Tibial nerve (tissue), 4 donors: ENCODE measurements at regions not wholly inside any gene's neighbourhood (a gene's known extent, or its start where the extent isn't known, plus 50 kb on each side); places are given as distances from the start of the nearest gene placed in this dataset.

Experiments
- CTCF ChIP-seq, 5 experiments: fragments of 200-600 bp in 3 of 5; fragments of 450-650 bp in 2 of 5; sonication (generic) in 3 of 5; IDR thresholded peaks; one replicate each; pipeline ENCODE4 v1.5.1; 2016 to 2019; ENCODE audit warnings: antibody characterized with exemption in 5 of 5, mild to moderate bottlenecking in 3 of 5, moderate library complexity in 2 of 5
- EP300 ChIP-seq, 2 donors: sonication (generic); formaldehyde crosslinking; IDR thresholded peaks; one replicate each; pipeline ENCODE4 v1.6.1; 2017; ENCODE audit warnings: antibody characterized with exemption in 2 of 2, mild to moderate bottlenecking in 1 of 2
- POLR2A ChIP-seq, 2 donors: fragments of 450-650 bp; IDR thresholded peaks; one replicate each; pipeline ENCODE4 v1.6.1; 2017; ENCODE audit warnings: antibody characterized with exemption in 2 of 2, mild to moderate bottlenecking in 2 of 2, moderate library complexity in 2 of 2

GRCh38 chr10:10462151-10462941, 555.3 kb upstream of the CELF2 start:
- TF ChIP-seq EP300 (IDR thresholded peaks at IDR 0.05) (no peak), CTCF (IDR thresholded peaks at IDR 0.05) (no peak), POLR2A (IDR thresholded peaks at IDR 0.05) (no peak)
